Keratinocyte (primary cell): ENCODE measurements at regions not wholly inside any gene's neighbourhood (a gene's known extent, or its start where the extent isn't known, plus 50 kb on each side); places are given as distances from the start of the nearest gene placed in this dataset.

Experiments
- DNase-seq: peaks from one replicate; pipeline ENCODE4 v3.0.0-alpha.2; 2011; ENCODE audit warnings: low read depth, missing footprints, low spot score
- FAIRE-seq: peaks from 2 replicates; lab custom pipeline; 2011; peaks lifted over from hg19 to GRCh38; lab: Jason Lieb, UNC
- H2AFZ ChIP-seq: 2 replicates; pipeline ENCODE4 v1.6.0; 2012; ENCODE audit warnings: low read length, control low read depth, inconsistent platforms; ENCODE audit not compliant: control insufficient read depth
- H3K27ac ChIP-seq: 2 replicates; pipeline ENCODE4 v1.5.1; 2011; ENCODE audit warnings: low read length; ENCODE audit not compliant: control insufficient read depth, insufficient read depth
- H3K27me3 ChIP-seq: 3 replicates; pipeline ENCODE4 v1.6.0; 2011; ENCODE audit warnings: low read length; ENCODE audit not compliant: control insufficient read depth, insufficient read depth; ENCODE audit errors: extremely low read depth
- H3K36me3 ChIP-seq, 2 experiments: 2 replicates in 1 of 2; 3 replicates in 1 of 2; pipeline ENCODE4 v1.5.1; 2011; ENCODE audit warnings: low read length in 2 of 2, mild to moderate bottlenecking in 1 of 2; ENCODE audit not compliant: control insufficient read depth in 2 of 2, insufficient read depth in 2 of 2; ENCODE audit errors: extremely low read depth in 1 of 2
- H3K4me1 ChIP-seq: 3 replicates; pipeline ENCODE4 v1.5.1; 2011; ENCODE audit warnings: low read length; ENCODE audit not compliant: control insufficient read depth, insufficient read depth; ENCODE audit errors: extremely low read depth
- H3K4me2 ChIP-seq: 3 replicates; pipeline ENCODE4 v1.6.0; 2011; ENCODE audit warnings: low read depth, low read length; ENCODE audit not compliant: control insufficient read depth, insufficient read depth; ENCODE audit errors: extremely low read depth
- H3K4me3 ChIP-seq, 3 experiments: fragments of 200-600 bp in 1 of 3; sonication (generic) in 1 of 3; 2 replicates in 2 of 3; 3 replicates in 1 of 3; pipeline ENCODE4 v1.5.1; 2011 to 2016; ENCODE audit warnings: low read length in 3 of 3, mild to moderate bottlenecking in 3 of 3, control low read depth in 2 of 3, inconsistent platforms in 1 of 3, low read depth in 1 of 3, mixed read lengths in 1 of 3, mixed run types in 1 of 3, moderate library complexity in 1 of 3; ENCODE audit not compliant: control insufficient read depth in 2 of 3, insufficient read depth in 2 of 3; ENCODE audit errors: extremely low read depth in 1 of 3
- H3K79me2 ChIP-seq: 2 replicates; pipeline ENCODE4 v1.6.0; 2012; ENCODE audit warnings: low read length; ENCODE audit not compliant: control insufficient read depth, insufficient read depth
- H3K9ac ChIP-seq: 3 replicates; pipeline ENCODE4 v1.6.0; 2011; ENCODE audit warnings: low read length; ENCODE audit not compliant: control insufficient read depth, insufficient read depth; ENCODE audit errors: extremely low read depth
- H3K9me1 ChIP-seq: 3 replicates; pipeline ENCODE4 v1.6.0; 2011; ENCODE audit warnings: low read length; ENCODE audit not compliant: control insufficient read depth, insufficient read depth; ENCODE audit errors: extremely low read depth
- H3K9me3 ChIP-seq: 2 replicates; pipeline ENCODE4 v1.5.1; 2012; ENCODE audit warnings: low read depth, low read length; ENCODE audit not compliant: control insufficient read depth
- H4K20me1 ChIP-seq: 3 replicates; pipeline ENCODE4 v1.6.0; 2011; ENCODE audit warnings: low read length; ENCODE audit not compliant: control insufficient read depth, insufficient read depth; ENCODE audit errors: extremely low read depth
- EZH2 ChIP-seq: IDR thresholded peaks from one replicate; pipeline ENCODE4 v1.6.1; 2012; ENCODE audit warnings: inconsistent platforms, mild to moderate bottlenecking, low read length, moderate library complexity
- dilution Hi-C: fragments of 300-500 bp; cut with MboI; formaldehyde crosslinking; loops from one replicate; pipeline ENCODE4 v1.7.0; 2020; ENCODE audit warnings: low sequenced_read_pairs; ENCODE audit not compliant: extremely low pct_ligation_motif_present
- TF ChIP-seq, protein P1 (sequence below), 3 experiments: IDR thresholded peaks in 1 of 3; conservative IDR thresholded peaks in 1 of 3; optimal IDR thresholded peaks in 1 of 3; 2 replicates in 2 of 3; 3 replicates in 1 of 3; pipeline versions ENCODE3 to v1.5.1; 2011; ENCODE audit warnings: low read length in 3 of 3, mild to moderate bottlenecking in 3 of 3, moderate library complexity in 2 of 3, control low read depth in 1 of 3, inconsistent platforms in 1 of 3; ENCODE audit not compliant: insufficient read depth in 2 of 3; ENCODE audit errors: extremely low read depth in 1 of 3

DNA sequence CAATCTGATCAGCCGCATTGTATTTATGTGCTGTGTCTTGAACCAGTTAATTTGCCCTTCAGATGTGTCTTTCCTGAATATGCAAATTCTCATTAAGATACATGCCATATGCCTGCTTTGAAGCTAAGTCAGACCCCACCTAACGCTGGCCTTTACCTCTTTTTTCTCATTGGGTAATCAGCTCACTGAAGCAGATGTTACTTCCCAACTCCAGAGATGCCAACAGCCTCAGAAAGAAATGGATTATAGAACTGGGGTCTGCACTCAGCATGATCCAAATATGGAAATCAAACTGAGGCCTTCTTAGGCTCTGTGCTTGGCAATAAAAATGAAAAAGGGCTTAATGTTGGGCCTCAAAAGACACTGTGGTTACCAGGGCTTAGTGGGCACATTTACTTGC lies 113.9 kb downstream of the FZD1 start:
- no peak overlapping the region for H2AFZ ChIP-seq
- H3K9ac ChIP-seq = no peak overlapping the region
- no peak overlapping the region for H3K27ac ChIP-seq
- no peaks in the 10 kb centered on the region for H3K9me1 ChIP-seq
- no peaks in the 10 kb centered on the region for H3K4me1 ChIP-seq
- no peak for FAIRE-seq
- DNase-seq = no peak
- dilution Hi-C loops = no loop called here
- no peak overlapping the region for H3K4me2 ChIP-seq
- H3K79me2 ChIP-seq = no peaks in the 10 kb centered on the region
- H3K4me3 ChIP-seq = no peak overlapping the region
- no peaks in the 10 kb centered on the region for H4K20me1 ChIP-seq
- TF ChIP-seq EZH2 = no peak
- TF ChIP-seq, protein P1, sequence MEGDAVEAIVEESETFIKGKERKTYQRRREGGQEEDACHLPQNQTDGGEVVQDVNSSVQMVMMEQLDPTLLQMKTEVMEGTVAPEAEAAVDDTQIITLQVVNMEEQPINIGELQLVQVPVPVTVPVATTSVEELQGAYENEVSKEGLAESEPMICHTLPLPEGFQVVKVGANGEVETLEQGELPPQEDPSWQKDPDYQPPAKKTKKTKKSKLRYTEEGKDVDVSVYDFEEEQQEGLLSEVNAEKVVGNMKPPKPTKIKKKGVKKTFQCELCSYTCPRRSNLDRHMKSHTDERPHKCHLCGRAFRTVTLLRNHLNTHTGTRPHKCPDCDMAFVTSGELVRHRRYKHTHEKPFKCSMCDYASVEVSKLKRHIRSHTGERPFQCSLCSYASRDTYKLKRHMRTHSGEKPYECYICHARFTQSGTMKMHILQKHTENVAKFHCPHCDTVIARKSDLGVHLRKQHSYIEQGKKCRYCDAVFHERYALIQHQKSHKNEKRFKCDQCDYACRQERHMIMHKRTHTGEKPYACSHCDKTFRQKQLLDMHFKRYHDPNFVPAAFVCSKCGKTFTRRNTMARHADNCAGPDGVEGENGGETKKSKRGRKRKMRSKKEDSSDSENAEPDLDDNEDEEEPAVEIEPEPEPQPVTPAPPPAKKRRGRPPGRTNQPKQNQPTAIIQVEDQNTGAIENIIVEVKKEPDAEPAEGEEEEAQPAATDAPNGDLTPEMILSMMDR (optimal IDR thresholded peaks at IDR 0.05 in 1 of 3, IDR thresholded peaks at IDR 0.05 in 1 of 3, conservative IDR thresholded peaks at IDR 0.05 in 1 of 3; ENCODE audit: extremely low read depth in 1 of 3, insufficient read depth in 2 of 3, low read length in 3 of 3) = no peak
- no peaks in the 10 kb centered on the region for H3K36me3 ChIP-seq
- no peaks in the 10 kb centered on the region for H3K9me3 ChIP-seq
- H3K27me3 ChIP-seq = no peaks in the 10 kb centered on the region

- FAIRE-seq (no peak), DNase-seq (no peak)
- H2AFZ ChIP-seq = no peak overlapping the region
- no peaks in the 10 kb centered on the region for H3K4me1 ChIP-seq
- H3K27ac ChIP-seq = no peak overlapping the region
- H4K20me1 ChIP-seq = no peaks in the 10 kb centered on the region
- H3K79me2 ChIP-seq = no peaks in the 10 kb centered on the region
- no peaks in the 10 kb centered on the region for H3K9me1 ChIP-seq
- H3K4me3 ChIP-seq = no peak overlapping the region
- dilution Hi-C loops = no loop called here
- H3K9ac ChIP-seq = no peak overlapping the region
- H3K4me2 ChIP-seq = no peak overlapping the region
- TF ChIP-seq, protein P1 (optimal IDR thresholded peaks at IDR 0.05 in 1 of 3, IDR thresholded peaks at IDR 0.05 in 1 of 3, conservative IDR thresholded peaks at IDR 0.05 in 1 of 3; ENCODE audit: extremely low read depth in 1 of 3, insufficient read depth in 2 of 3, low read length in 3 of 3) = no peak
- TF ChIP-seq EZH2 = no peak
- no peaks in the 10 kb centered on the region for H3K9me3 ChIP-seq
- no peaks in the 10 kb centered on the region for H3K36me3 ChIP-seq
- no peaks in the 10 kb centered on the region for H3K27me3 ChIP-seq
These were observed 115.0 kb downstream of the FZD1 start for GRCh38 chr7:91379236-91379635.
